Mesenchymal stem cell (in vitro differentiated cells and primary cell): ENCODE measurements at regions not wholly inside any gene's neighbourhood (a gene's known extent, or its start where the extent isn't known, plus 50 kb on each side); places are given as distances from the start of the nearest gene placed in this dataset.

Experiments
- DNase-seq: peaks from one replicate; pipeline ENCODE4 v3.0.0-alpha.2; 2013
- H2AFZ ChIP-seq: one replicate; pipeline ENCODE4 v1.6.1; 2013; ENCODE audit warnings: low read depth, mild to moderate bottlenecking, control low read depth, inconsistent platforms, low read length, moderate library complexity
- H2AK5ac ChIP-seq: 2 replicates; pipeline ENCODE4 v1.6.1; 2013; ENCODE audit warnings: low read length, moderate library complexity, mild to moderate bottlenecking, inconsistent platforms; ENCODE audit not compliant: severe bottlenecking
- H2BK120ac ChIP-seq: one replicate; pipeline ENCODE4 v1.6.1; 2013; ENCODE audit warnings: low read depth, mild to moderate bottlenecking, inconsistent platforms, low read length, moderate library complexity
- H2BK12ac ChIP-seq, 2 experiments: one replicate each; pipeline ENCODE4 v1.6.1; 2013; ENCODE audit warnings: inconsistent platforms in 2 of 2, low read length in 2 of 2, mild to moderate bottlenecking in 2 of 2, moderate library complexity in 2 of 2, control low read depth in 1 of 2
- H2BK15ac ChIP-seq: one replicate; pipeline ENCODE4 v1.6.1; 2013; ENCODE audit warnings: mild to moderate bottlenecking, low read depth, inconsistent platforms; ENCODE audit not compliant: poor library complexity, severe bottlenecking
- H2BK5ac ChIP-seq: 2 replicates; pipeline ENCODE4 v1.6.1; 2013; ENCODE audit warnings: low read depth, mild to moderate bottlenecking, low read length, control low read depth, inconsistent platforms; ENCODE audit not compliant: poor library complexity, severe bottlenecking
- H3K14ac ChIP-seq, 2 experiments: one replicate each; pipeline ENCODE4 v1.6.1; 2013; ENCODE audit warnings: inconsistent platforms in 2 of 2, low read length in 2 of 2, control low read depth in 1 of 2, mild to moderate bottlenecking in 1 of 2, moderate library complexity in 1 of 2
- H3K18ac ChIP-seq, 2 experiments: one replicate each; pipeline ENCODE4 v1.6.1; 2013; ENCODE audit warnings: inconsistent platforms in 2 of 2, low read length in 2 of 2, control low read depth in 1 of 2, low read depth in 1 of 2, mild to moderate bottlenecking in 1 of 2
- H3K23ac ChIP-seq, 2 experiments: one replicate each; pipeline ENCODE4 v1.6.1; 2013; ENCODE audit warnings: inconsistent platforms in 2 of 2, low read length in 2 of 2, mild to moderate bottlenecking in 2 of 2, moderate library complexity in 2 of 2, control low read depth in 1 of 2
- H3K27ac ChIP-seq: 2 replicates; pipeline ENCODE4 v1.5.1; 2013; ENCODE audit warnings: mild to moderate bottlenecking, moderate library complexity, low read length, control low read depth, inconsistent platforms; ENCODE audit not compliant: poor library complexity, severe bottlenecking
- H3K27me3 ChIP-seq, 2 experiments: 2 replicates each; pipeline versions ENCODE4 v1.6.1 to v1.7.0; 2013; ENCODE audit warnings: low read length in 2 of 2, mild to moderate bottlenecking in 2 of 2, moderate library complexity in 2 of 2, control low read depth in 1 of 2, inconsistent platforms in 1 of 2; ENCODE audit not compliant: control insufficient read depth in 1 of 2, insufficient read depth in 1 of 2
- H3K36me3 ChIP-seq, 2 experiments: 2 replicates each; pipeline versions ENCODE4 v1.6.1 to v1.7.0; 2013; ENCODE audit warnings: low read length in 2 of 2, control low read depth in 1 of 2, inconsistent platforms in 1 of 2, low read depth in 1 of 2, mild to moderate bottlenecking in 1 of 2; ENCODE audit not compliant: insufficient read depth in 2 of 2, control insufficient read depth in 1 of 2
- H3K4ac ChIP-seq, 2 experiments: one replicate each; pipeline ENCODE4 v1.6.1; 2013; ENCODE audit warnings: inconsistent platforms in 2 of 2, low read length in 2 of 2, mild to moderate bottlenecking in 2 of 2, moderate library complexity in 2 of 2, control low read depth in 1 of 2, low read depth in 1 of 2
- H3K4me1 ChIP-seq: 2 replicates; pipeline ENCODE4 v1.6.1; 2013; ENCODE audit warnings: low read depth, low read length, control low read depth; ENCODE audit not compliant: control insufficient read depth, insufficient read depth
- H3K4me2 ChIP-seq: 2 replicates; pipeline ENCODE4 v1.6.1; 2013; ENCODE audit warnings: low read length, mild to moderate bottlenecking, inconsistent platforms; ENCODE audit not compliant: poor library complexity, severe bottlenecking
- H3K4me3 ChIP-seq, 2 experiments: 2 replicates each; pipeline versions ENCODE4 v1.5.1 to v1.7.0; 2013; ENCODE audit warnings: low read length in 2 of 2, mild to moderate bottlenecking in 2 of 2, control low read depth in 1 of 2, low read depth in 1 of 2; ENCODE audit not compliant: insufficient read depth in 1 of 2
- H3K79me1 ChIP-seq: replicated peaks from 2 replicates; pipeline ENCODE4 v1.6.1; 2013; ENCODE audit warnings: mild to moderate bottlenecking, control low read depth, low read length, inconsistent platforms; ENCODE audit not compliant: poor library complexity, severe bottlenecking
- H3K9ac ChIP-seq: 2 replicates; pipeline ENCODE4 v1.7.0; 2013; ENCODE audit warnings: mild to moderate bottlenecking, low read length, moderate library complexity
- H3K9me3 ChIP-seq: 2 replicates; pipeline ENCODE4 v1.7.0; 2013; ENCODE audit warnings: mild to moderate bottlenecking, low read length; ENCODE audit not compliant: control insufficient read depth
- H4K8ac ChIP-seq: one replicate; pipeline ENCODE4 v1.6.1; 2013; ENCODE audit warnings: inconsistent platforms, mild to moderate bottlenecking, low read length, moderate library complexity
- H4K91ac ChIP-seq: one replicate; pipeline ENCODE4 v1.6.1; 2013; ENCODE audit warnings: mild to moderate bottlenecking, low read length, inconsistent platforms
- WGBS: methylation state at CpG from one replicate; pipeline ENCODE4 v1.1.7; 2013; ENCODE audit warnings: mixed read lengths; 5-methylcytosine and 5-hydroxymethylcytosine counted together

DNA sequence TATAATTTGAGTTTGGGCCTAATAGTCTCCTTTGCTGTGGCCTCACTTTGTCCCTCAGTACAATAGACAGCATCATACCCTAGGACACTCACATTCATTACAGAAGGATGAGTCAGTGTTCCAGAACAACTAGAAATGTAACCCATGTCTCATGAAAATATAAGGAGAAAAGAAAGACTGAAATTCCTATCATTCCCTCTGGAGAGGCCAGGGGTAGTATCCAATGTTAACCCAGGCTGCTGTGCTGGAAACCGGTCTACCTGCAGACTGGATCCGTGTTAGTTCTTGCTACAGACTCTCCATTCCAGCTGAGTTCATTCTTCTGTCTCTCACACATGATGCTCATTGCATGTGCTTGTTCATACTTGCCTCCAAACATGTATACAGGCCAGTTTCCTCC is 75.8 kb upstream of the HOXC13 start:
- no peak overlapping the region for H4K8ac ChIP-seq
- no peak for DNase-seq
- H2AK5ac ChIP-seq = no peak overlapping the region
- peaks cover 2% of the 10 kb centered on the region for H3K4me1 ChIP-seq
- H2BK12ac ChIP-seq = no peak overlapping the region
- no peak overlapping the region for H3K4me3 ChIP-seq
- H2BK5ac ChIP-seq = no peak overlapping the region
- no peak overlapping the region for H3K9ac ChIP-seq
- H3K79me1 ChIP-seq = no peaks in the 10 kb centered on the region
- 80% methylated on average over 2 of the region's 2 CpGs for WGBS
- H3K36me3 ChIP-seq = no peaks in the 10 kb centered on the region
- no peak overlapping the region for H3K18ac ChIP-seq
- no peak overlapping the region for H2BK15ac ChIP-seq
- H3K27me3 ChIP-seq = peaks cover 16 to 35% of the 10 kb centered on the region in 2 experiments
- H3K23ac ChIP-seq = no peak overlapping the region
- no peak overlapping the region for H3K14ac ChIP-seq
- no peak overlapping the region for H2AFZ ChIP-seq
- H2BK120ac ChIP-seq = no peak overlapping the region
- H3K4ac ChIP-seq = no peak overlapping the region
- H3K9me3 ChIP-seq = no peaks in the 10 kb centered on the region
- H4K91ac ChIP-seq = no peak overlapping the region
- no peak overlapping the region for H3K27ac ChIP-seq
- no peak overlapping the region for H3K4me2 ChIP-seq

DNA sequence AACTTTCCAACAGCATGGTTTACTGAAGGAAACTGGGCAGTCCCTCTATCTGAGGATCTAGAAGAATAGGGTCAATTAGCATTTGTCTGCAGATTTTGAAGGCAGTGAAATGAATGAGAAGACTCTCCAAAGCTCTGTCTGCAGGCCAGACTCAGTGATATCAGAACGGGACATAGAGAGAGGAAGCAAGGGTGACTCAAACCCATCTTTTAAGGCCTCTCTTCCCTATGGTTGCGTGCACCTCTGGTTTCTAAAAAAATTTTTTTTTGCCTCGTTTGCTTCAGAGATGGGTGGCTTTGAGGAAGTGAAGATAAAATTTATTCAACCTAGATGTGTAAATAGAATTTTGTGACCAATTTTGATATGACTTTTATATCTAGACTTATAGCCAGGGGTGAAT is 71.9 kb upstream of the HOXC13 start:
- Histone ChIP-seq H4K91ac (no peak overlapping the region), H3K36me3 (no peaks in the 10 kb centered on the region), H3K4me3 (no peak overlapping the region), H4K8ac (no peak overlapping the region), H2BK120ac (no peak overlapping the region), H3K18ac (no peak overlapping the region), H2BK5ac (no peak overlapping the region), H3K4me2 (no peak overlapping the region), H3K27ac (no peak overlapping the region), H3K4me1 (peaks cover 2% of the 10 kb centered on the region), H2AK5ac (no peak overlapping the region), H3K9me3 (no peaks in the 10 kb centered on the region), H3K14ac (no peak overlapping the region), H3K9ac (no peak overlapping the region), H3K4ac (no peak overlapping the region), H3K23ac (no peak overlapping the region), H2BK15ac (no peak overlapping the region), H3K27me3 (peaks cover 12 to 31% of the 10 kb centered on the region in 2 experiments), H3K79me1 (no peaks in the 10 kb centered on the region), H2BK12ac (no peak overlapping the region), H2AFZ (no peak overlapping the region)
- 96% methylated on average over 3 of the region's 3 CpGs for WGBS
- DNase-seq = no peak

DNA sequence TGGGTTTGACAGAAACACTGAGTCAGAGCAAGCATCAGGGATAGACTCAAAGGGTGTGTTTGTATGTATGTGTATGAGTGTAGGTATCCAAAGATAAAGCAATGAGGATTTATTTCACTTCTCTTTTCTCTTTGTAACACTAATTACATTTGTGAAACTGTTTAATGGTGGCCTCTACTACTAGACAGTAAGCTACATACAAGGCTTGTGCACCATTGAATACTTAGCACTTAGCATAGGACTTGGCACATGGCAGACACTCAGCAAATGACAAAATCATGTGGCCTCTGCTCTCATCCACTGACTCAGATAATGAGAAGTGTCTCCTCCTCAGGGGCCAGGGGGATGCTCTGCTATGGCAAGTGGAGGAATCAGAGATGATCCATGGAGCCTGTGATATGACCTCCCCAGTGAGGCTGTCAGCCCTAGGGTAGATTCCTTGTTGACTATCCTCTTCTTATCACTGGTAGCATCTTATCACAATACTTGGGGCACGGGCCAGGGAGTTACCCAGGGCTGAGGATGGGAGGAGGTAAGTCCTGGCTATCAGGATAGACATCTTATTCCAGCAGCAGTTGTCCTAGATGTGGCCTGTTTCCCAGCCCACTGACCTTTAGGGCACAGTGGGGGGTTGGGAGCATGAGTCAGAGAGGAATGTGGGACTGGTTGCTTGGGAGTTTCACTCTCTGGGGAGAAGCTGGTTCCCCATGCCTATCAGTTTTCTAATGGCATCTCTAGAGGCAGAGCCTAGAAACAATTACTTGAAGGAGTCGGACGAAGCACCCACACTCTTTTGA is 71.2 kb upstream of the HOXC13 start:
- Histone ChIP-seq H3K4me2 (no peak overlapping the region), H2BK15ac (no peak overlapping the region), H3K36me3 (no peaks in the 10 kb centered on the region), H3K27ac (no peak overlapping the region), H3K9ac (no peak overlapping the region), H4K8ac (no peak overlapping the region), H2BK5ac (no peak overlapping the region), H3K4me1 (peaks cover 2% of the 10 kb centered on the region), H3K23ac (no peak overlapping the region), H3K18ac (no peak overlapping the region), H3K79me1 (no peaks in the 10 kb centered on the region), H2AFZ (no peak overlapping the region), H4K91ac (no peak overlapping the region), H3K14ac (peak overlapping the region in 1 of 2 experiments; percentile 18), H2AK5ac (no peak overlapping the region), H3K27me3 (peaks cover 11 to 34% of the 10 kb centered on the region in 2 experiments), H3K4ac (no peak overlapping the region), H2BK120ac (no peak overlapping the region), H2BK12ac (no peak overlapping the region), H3K9me3 (no peaks in the 10 kb centered on the region), H3K4me3 (no peak overlapping the region)
- 49% methylated on average over 3 of the region's 3 CpGs for WGBS
- peak; percentile 18 for DNase-seq

DNA sequence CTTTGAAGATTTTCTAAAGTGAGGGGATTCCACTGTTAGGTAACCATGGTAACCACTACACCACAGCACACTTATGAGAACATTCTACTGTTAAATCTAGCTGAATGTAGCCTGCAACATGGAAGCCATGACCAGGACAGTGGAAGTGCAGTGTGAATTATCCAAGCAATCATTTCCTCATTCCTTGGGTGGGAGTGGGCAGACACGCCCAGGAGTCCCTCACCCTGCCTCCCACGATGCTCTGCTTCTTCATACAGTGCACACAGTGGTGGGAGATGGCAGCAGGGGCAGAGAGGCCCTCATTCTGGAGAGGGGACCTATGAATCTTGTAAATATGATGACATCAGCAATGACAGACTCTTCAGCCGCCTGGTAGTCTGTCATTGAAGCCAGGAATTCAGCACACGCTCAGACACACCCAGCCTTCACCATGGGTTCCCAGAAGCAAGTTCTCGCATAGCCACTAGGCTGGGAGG is 70.1 kb upstream of the HOXC13 start:
- Histone ChIP-seq H2BK12ac (no peak overlapping the region), H3K27me3 (peaks cover 11 to 44% of the 10 kb centered on the region in 2 experiments), H3K36me3 (no peaks in the 10 kb centered on the region), H3K18ac (no peak overlapping the region), H3K14ac (no peak overlapping the region), H3K9me3 (no peaks in the 10 kb centered on the region), H3K4me2 (no peak overlapping the region), H3K27ac (no peak overlapping the region), H2AFZ (no peak overlapping the region), H2BK120ac (no peak overlapping the region), H2BK5ac (no peak overlapping the region), H3K79me1 (no peaks in the 10 kb centered on the region), H4K8ac (no peak overlapping the region), H3K9ac (no peak overlapping the region), H3K4me1 (peaks cover 2% of the 10 kb centered on the region), H2AK5ac (no peak overlapping the region), H4K91ac (no peak overlapping the region), H3K4ac (no peak overlapping the region), H2BK15ac (no peak overlapping the region), H3K23ac (no peak overlapping the region), H3K4me3 (no peak overlapping the region)
- DNase-seq = no peak
- WGBS = 73% methylated on average over 2 of the region's 5 CpGs
